ENCODE measurements at regions not wholly inside any gene's neighbourhood (a gene's known extent, or its start where the extent isn't known, plus 50 kb on each side); places are given as distances from the start of the nearest gene placed in this dataset.

DNA sequence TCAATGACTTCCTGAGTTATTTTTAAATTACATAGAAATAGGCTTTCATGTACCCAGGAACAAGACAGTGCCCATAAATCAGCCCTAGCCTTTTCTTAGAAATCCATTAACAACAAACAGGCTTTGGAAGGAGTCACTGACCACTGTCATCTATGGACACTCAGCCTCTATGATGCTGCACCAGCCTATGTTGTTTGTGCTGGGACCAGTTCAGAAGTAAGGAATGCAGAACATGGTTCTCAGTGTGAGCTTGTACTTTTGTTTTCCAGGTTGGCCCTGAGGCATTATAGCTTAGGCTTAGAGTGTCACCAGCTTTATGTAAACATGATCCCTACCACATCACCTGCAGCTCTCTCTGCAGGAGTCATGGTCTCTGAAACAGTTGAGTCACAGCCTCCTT lies 335.7 kb upstream of the CDH7 start:
- TF ChIP-seq, protein P1, sequence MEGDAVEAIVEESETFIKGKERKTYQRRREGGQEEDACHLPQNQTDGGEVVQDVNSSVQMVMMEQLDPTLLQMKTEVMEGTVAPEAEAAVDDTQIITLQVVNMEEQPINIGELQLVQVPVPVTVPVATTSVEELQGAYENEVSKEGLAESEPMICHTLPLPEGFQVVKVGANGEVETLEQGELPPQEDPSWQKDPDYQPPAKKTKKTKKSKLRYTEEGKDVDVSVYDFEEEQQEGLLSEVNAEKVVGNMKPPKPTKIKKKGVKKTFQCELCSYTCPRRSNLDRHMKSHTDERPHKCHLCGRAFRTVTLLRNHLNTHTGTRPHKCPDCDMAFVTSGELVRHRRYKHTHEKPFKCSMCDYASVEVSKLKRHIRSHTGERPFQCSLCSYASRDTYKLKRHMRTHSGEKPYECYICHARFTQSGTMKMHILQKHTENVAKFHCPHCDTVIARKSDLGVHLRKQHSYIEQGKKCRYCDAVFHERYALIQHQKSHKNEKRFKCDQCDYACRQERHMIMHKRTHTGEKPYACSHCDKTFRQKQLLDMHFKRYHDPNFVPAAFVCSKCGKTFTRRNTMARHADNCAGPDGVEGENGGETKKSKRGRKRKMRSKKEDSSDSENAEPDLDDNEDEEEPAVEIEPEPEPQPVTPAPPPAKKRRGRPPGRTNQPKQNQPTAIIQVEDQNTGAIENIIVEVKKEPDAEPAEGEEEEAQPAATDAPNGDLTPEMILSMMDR (IDR thresholded peaks at IDR 0.05; ENCODE audit: poor library complexity, severe bottlenecking) = no peak
- TF ChIP-seq EP300 (conservative IDR thresholded peaks at IDR 0.05; ENCODE audit: poor library complexity, severe bottlenecking) (no peak), POLR2AphosphoS5 (IDR thresholded peaks at IDR 0.05) (no peak)

All from neural cell (in vitro differentiated cells).